ENCODE measurements at regions not wholly inside any gene's neighbourhood (a gene's known extent, or its start where the extent isn't known, plus 50 kb on each side); places are given as distances from the start of the nearest gene placed in this dataset.

- H3F3A ChIP-seq (ENCODE audit: low read length, unreplicated experiment) = no peaks in the 10 kb centered on the region
- H4K20me1 ChIP-seq (ENCODE audit: low read length) = no peaks in the 10 kb centered on the region
- CTCF ChIA-PET = no interaction called here
- ATAC-seq = no peak
- no peak overlapping the region for H3K4me2 ChIP-seq (ENCODE audit: low read length)
- H3K9me2 ChIP-seq (replicated peaks; ENCODE audit: low read length) = no peaks in the 10 kb centered on the region
- TF ChIP-seq EZH2 (IDR thresholded peaks at IDR 0.05; ENCODE audit: low read length, unreplicated experiment) (no peak), CTCF (conservative IDR thresholded peaks at IDR 0.05; ENCODE audit: low read depth, low read length) (no peak), EZH2phosphoT487 (IDR thresholded peaks at IDR 0.05; ENCODE audit: borderline replicate concordance, low read length) (no peak)
- H3K4me3 ChIP-seq (ENCODE audit: low read length) = no peak overlapping the region
- no peak overlapping the region for H2AFZ ChIP-seq (ENCODE audit: low read length)
- H3K27ac ChIP-seq (ENCODE audit: low read length) = no peak overlapping the region
- H3K27me3 ChIP-seq (ENCODE audit: low read length) = no peaks in the 10 kb centered on the region
- peaks cover 20% of the 10 kb centered on the region for H3K4me1 ChIP-seq (ENCODE audit: insufficient read depth, low read length)
- no peak for DNase-seq
- no peak overlapping the region for H3K9ac ChIP-seq (ENCODE audit: low read length)
- no peaks in the 10 kb centered on the region for H3K9me3 ChIP-seq (ENCODE audit: low read length)
- no peaks in the 10 kb centered on the region for H3K79me2 ChIP-seq (ENCODE audit: low read length)
- H3K36me3 ChIP-seq (ENCODE audit: low read depth, low read length) = no peaks in the 10 kb centered on the region
- intact Hi-C loops (cut with micrococcal nuclease) = no loop called here
- POLR2A ChIA-PET (ENCODE audit: unreplicated experiment) = no interaction called here
- no TSS peak for BruUV-seq (replicated peaks)
Measured at GRCh38 chr16:66135421-66135831, 231.1 kb upstream of the CDH5 start.

- DNase-seq (no peak), ATAC-seq (no peak)
- no peak for TF ChIP-seq CTCF (conservative IDR thresholded peaks at IDR 0.05; ENCODE audit: low read depth, low read length)
- no peak for TF ChIP-seq EZH2 (IDR thresholded peaks at IDR 0.05; ENCODE audit: low read length, unreplicated experiment)
- TF ChIP-seq EZH2phosphoT487 (IDR thresholded peaks at IDR 0.05; ENCODE audit: borderline replicate concordance, low read length) = no peak
- POLR2A ChIA-PET (ENCODE audit: unreplicated experiment) = no interaction called here
- Histone ChIP-seq H3K36me3 (ENCODE audit: low read depth, low read length) (no peaks in the 10 kb centered on the region), H3K79me2 (ENCODE audit: low read length) (no peaks in the 10 kb centered on the region), H3K27me3 (ENCODE audit: low read length) (no peaks in the 10 kb centered on the region), H3K4me1 (ENCODE audit: insufficient read depth, low read length) (peaks cover 25% of the 10 kb centered on the region), H4K20me1 (ENCODE audit: low read length) (no peaks in the 10 kb centered on the region), H3K27ac (ENCODE audit: low read length) (no peak overlapping the region), H3K4me3 (ENCODE audit: low read length) (no peak overlapping the region), H3K9me3 (ENCODE audit: low read length) (no peaks in the 10 kb centered on the region), H3K4me2 (ENCODE audit: low read length) (no peak overlapping the region), H3K9me2 (replicated peaks; ENCODE audit: low read length) (no peaks in the 10 kb centered on the region), H2AFZ (ENCODE audit: low read length) (no peak overlapping the region), H3K9ac (ENCODE audit: low read length) (no peak overlapping the region), H3F3A (ENCODE audit: low read length, unreplicated experiment) (no peaks in the 10 kb centered on the region)
- CTCF ChIA-PET = no interaction called here
- intact Hi-C loops (cut with micrococcal nuclease) = no loop called here
- BruUV-seq (replicated peaks) = no TSS peak
Measured at GRCh38 chr16:66134875-66135274, 231.6 kb upstream of the CDH5 start.

GRCh38 chr16:66133643-66134338, 232.7 kb upstream of the CDH5 start:
- no peak for DNase-seq
- TF ChIP-seq EZH2 (IDR thresholded peaks at IDR 0.05; ENCODE audit: low read length, unreplicated experiment) = no peak
- no peak for TF ChIP-seq CTCF (conservative IDR thresholded peaks at IDR 0.05; ENCODE audit: low read depth, low read length)
- no peak for TF ChIP-seq EZH2phosphoT487 (IDR thresholded peaks at IDR 0.05; ENCODE audit: borderline replicate concordance, low read length)
- Histone ChIP-seq H3K9me2 (replicated peaks; ENCODE audit: low read length) (no peaks in the 10 kb centered on the region), H3K9ac (ENCODE audit: low read length) (no peak overlapping the region), H3K4me1 (ENCODE audit: insufficient read depth, low read length) (peaks cover 25% of the 10 kb centered on the region), H3K27me3 (ENCODE audit: low read length) (no peaks in the 10 kb centered on the region), H3K36me3 (ENCODE audit: low read depth, low read length) (no peaks in the 10 kb centered on the region), H3K4me3 (ENCODE audit: low read length) (no peak overlapping the region), H3F3A (ENCODE audit: low read length, unreplicated experiment) (no peaks in the 10 kb centered on the region), H4K20me1 (ENCODE audit: low read length) (no peaks in the 10 kb centered on the region), H2AFZ (ENCODE audit: low read length) (no peak overlapping the region), H3K4me2 (ENCODE audit: low read length) (no peak overlapping the region), H3K9me3 (ENCODE audit: low read length) (no peaks in the 10 kb centered on the region), H3K27ac (ENCODE audit: low read length) (no peak overlapping the region), H3K79me2 (ENCODE audit: low read length) (no peaks in the 10 kb centered on the region)
- no peak for ATAC-seq
- no TSS peak for BruUV-seq (replicated peaks)
- POLR2A ChIA-PET (ENCODE audit: unreplicated experiment) = no interaction called here
- intact Hi-C loops (cut with micrococcal nuclease) = no loop called here
- CTCF ChIA-PET = no interaction called here
